ENCODE measurements at regions not wholly inside any gene's neighbourhood (a gene's known extent, or its start where the extent isn't known, plus 50 kb on each side); places are given as distances from the start of the nearest gene placed in this dataset.
"Not testable (repeated sequence)": the region's sequence is repeated elsewhere in the genome, so short reads cannot be mapped to it uniquely, and the experiment has no call there.

DNA sequence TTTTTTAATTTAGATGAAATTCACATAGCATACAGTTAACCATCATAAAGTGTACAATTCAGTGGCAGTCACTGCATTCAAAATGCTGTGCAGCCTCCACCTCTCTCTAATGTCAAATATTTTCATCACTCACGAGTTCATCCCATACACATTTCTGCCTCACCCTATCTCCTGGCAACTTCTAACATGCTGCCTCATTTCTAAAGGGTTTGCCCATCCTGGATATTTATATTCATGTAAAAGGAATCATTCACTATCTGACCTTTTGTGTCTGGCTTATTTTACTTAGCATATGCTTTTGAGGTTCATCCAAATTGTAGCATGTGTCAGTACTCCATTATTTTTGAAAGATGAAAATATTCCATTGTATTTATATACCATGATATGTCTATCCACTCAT, 286.9 kb upstream of the VSTM2A start:
- H3K4me1 ChIP-seq (ENCODE audit: control insufficient read depth, insufficient read depth, low read length), result no peaks in the 10 kb centered on the region
- no peak overlapping the region for H3K4me3 ChIP-seq (ENCODE audit: low read length)
- H3K9me3 ChIP-seq (ENCODE audit: control insufficient read depth, low read length), result peaks cover 3% of the 10 kb centered on the region
- H3K27me3 ChIP-seq (replicated peaks; ENCODE audit: control insufficient read depth, insufficient read depth, low read length), result no peaks in the 10 kb centered on the region
- no peaks in the 10 kb centered on the region for H3K36me3 ChIP-seq (ENCODE audit: control insufficient read depth, insufficient read depth, low read length, severe bottlenecking)
- H3K9ac ChIP-seq (ENCODE audit: low read length), result no peak overlapping the region
- no peak for DNase-seq (ENCODE audit: low read depth)

DNA sequence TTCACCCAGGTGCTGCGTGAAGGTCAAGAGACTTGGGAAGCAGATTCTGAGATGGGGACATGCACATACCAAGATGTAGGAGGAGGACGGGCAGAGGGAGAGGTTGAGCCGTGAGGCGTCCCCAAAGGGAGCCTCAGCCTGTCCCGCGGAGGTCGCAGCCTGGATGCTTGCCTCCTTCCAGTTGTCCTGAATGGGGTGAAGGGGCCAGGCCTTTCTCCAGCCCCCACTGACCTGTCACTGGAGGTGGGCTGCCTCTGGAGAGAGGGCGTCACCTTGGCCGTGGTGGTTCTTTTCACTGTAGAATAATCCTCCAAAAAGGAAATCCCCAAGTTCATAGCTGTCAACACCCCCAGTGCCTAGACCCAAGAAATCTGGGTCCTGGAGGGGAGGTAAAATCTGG, 283.0 kb upstream of the VSTM2A start:
- no peak for DNase-seq (ENCODE audit: low read depth)
- Histone ChIP-seq H3K9me3 (ENCODE audit: control insufficient read depth, low read length) (no peaks in the 10 kb centered on the region), H3K4me3 (ENCODE audit: low read length) (no peak overlapping the region), H3K9ac (ENCODE audit: low read length) (no peak overlapping the region), H3K4me1 (ENCODE audit: control insufficient read depth, insufficient read depth, low read length) (no peaks in the 10 kb centered on the region), H3K36me3 (ENCODE audit: control insufficient read depth, insufficient read depth, low read length, severe bottlenecking) (no peaks in the 10 kb centered on the region), H3K27me3 (replicated peaks; ENCODE audit: control insufficient read depth, insufficient read depth, low read length) (no peaks in the 10 kb centered on the region)

DNA sequence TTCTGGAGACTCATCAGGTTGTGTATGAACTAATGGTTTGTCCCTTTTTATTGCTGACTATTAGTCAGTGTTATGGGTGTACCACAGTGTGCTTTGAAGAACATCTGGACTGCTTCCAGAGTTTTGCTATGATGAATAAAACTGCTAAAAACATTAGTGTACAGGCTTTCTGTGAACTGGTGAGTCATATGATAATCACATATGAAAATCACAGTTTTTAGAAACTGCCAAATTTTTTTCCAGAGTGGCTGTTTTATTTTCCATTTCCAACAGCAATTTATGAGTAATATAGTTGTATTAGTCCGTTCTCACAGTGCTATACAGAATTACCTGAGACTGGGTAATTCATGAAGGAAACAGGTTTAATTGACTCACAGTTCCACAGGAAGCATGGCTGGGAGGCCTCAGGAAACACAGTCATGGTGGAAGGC, 281.2 kb upstream of the VSTM2A start:
- Histone ChIP-seq H3K27me3 (replicated peaks; ENCODE audit: control insufficient read depth, insufficient read depth, low read length) (no peaks in the 10 kb centered on the region), H3K4me1 (ENCODE audit: control insufficient read depth, insufficient read depth, low read length) (no peaks in the 10 kb centered on the region), H3K4me3 (ENCODE audit: low read length) (no peak overlapping the region), H3K9ac (ENCODE audit: low read length) (no peak overlapping the region), H3K36me3 (ENCODE audit: control insufficient read depth, insufficient read depth, low read length, severe bottlenecking) (no peaks in the 10 kb centered on the region), H3K9me3 (ENCODE audit: control insufficient read depth, low read length) (no peaks in the 10 kb centered on the region)
- DNase-seq (ENCODE audit: low read depth), result no peak

DNA sequence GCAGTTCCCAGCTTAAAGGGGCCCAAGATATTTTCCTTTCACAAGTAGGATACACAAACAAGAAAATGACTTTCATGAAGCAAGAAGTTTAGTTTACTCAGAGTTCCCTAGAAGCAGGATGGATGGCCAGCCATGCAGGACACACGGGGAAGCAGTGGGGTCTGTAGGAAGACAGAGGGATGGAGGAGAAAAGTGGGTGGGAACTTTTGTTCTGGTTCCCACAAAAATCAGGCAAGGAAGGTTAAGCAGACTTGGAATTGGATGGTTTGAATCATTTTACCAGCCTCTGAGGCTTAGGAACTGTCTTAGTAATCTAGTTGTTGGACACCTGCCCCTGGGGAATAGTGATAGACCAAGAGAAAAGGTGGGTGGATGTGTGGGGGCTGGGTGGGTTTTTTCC, 263.3 kb upstream of the VSTM2A start:
- Histone ChIP-seq H3K4me3 (ENCODE audit: low read length) (no peak overlapping the region), H3K9ac (ENCODE audit: low read length) (no peak overlapping the region), H3K9me3 (ENCODE audit: control insufficient read depth, low read length) (peaks cover 10% of the 10 kb centered on the region), H3K36me3 (ENCODE audit: control insufficient read depth, insufficient read depth, low read length, severe bottlenecking) (no peaks in the 10 kb centered on the region), H3K4me1 (ENCODE audit: control insufficient read depth, insufficient read depth, low read length) (no peaks in the 10 kb centered on the region), H3K27me3 (replicated peaks; ENCODE audit: control insufficient read depth, insufficient read depth, low read length) (no peaks in the 10 kb centered on the region)
- DNase-seq (ENCODE audit: low read depth), result no peak

DNA sequence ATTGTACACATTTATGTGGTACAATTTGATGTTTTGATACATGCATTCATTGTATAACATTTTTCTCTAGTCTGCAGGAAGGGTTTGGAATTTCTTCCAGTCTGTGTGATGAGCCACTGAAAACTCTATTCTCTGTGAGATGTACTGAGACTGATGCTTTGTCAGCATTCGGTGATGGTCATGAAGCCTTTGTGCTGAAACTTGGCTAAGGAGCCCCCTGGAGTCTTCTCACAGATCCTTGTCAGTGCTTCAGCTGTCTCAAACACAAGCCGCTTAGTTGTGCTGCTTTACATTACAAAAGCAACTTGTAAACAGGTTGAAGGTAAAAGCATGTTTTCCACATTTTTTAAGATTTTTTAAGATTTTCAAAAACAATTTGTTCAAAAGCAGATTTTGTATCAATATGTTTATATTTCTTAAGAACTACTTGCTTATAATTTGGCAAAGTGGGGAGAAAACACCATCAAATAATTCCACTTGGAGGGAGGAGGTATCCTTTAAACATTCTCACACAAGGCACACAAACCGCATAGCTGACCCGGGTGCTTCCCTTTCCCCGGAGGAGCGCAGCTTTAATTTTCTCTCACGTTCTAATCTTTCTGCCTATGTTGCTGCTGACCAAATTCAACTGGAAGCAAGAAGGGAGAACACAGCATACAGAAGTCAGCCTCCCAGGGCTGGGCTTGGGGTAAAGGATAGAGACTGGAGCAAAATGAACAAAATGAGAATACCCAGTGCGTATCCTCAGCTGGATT, 249.8 kb upstream of the VSTM2A start:
- Histone ChIP-seq H3K4me1 (ENCODE audit: control insufficient read depth, insufficient read depth, low read length) (no peaks in the 10 kb centered on the region), H3K9me3 (ENCODE audit: control insufficient read depth, low read length) (peaks cover 13% of the 10 kb centered on the region), H3K9ac (ENCODE audit: low read length) (no peak overlapping the region), H3K4me3 (ENCODE audit: low read length) (no peak overlapping the region), H3K27me3 (replicated peaks; ENCODE audit: control insufficient read depth, insufficient read depth, low read length) (no peaks in the 10 kb centered on the region), H3K36me3 (ENCODE audit: control insufficient read depth, insufficient read depth, low read length, severe bottlenecking) (no peaks in the 10 kb centered on the region)
- no peak for DNase-seq (ENCODE audit: low read depth)

DNA sequence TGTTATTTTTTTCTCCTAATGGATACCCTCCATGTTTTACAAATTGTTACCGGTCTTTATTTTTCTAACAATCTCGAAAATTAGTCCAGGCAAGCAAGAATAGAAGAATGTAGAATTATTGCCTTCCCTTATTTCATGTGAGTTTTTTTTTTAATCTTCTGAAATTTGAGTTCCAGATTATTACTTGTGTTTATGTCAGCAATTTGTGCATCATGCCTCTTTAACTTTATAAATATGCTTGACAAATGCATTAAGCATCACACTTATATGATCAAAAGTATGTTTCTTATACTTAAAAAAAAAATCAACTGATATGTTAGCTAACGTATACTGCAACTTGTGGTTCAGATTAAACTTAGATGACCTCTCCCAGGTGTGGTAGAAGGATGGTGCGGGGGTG, 242.7 kb upstream of the VSTM2A start:
- H3K27me3 ChIP-seq (replicated peaks; ENCODE audit: control insufficient read depth, insufficient read depth, low read length), result no peaks in the 10 kb centered on the region

DNA sequence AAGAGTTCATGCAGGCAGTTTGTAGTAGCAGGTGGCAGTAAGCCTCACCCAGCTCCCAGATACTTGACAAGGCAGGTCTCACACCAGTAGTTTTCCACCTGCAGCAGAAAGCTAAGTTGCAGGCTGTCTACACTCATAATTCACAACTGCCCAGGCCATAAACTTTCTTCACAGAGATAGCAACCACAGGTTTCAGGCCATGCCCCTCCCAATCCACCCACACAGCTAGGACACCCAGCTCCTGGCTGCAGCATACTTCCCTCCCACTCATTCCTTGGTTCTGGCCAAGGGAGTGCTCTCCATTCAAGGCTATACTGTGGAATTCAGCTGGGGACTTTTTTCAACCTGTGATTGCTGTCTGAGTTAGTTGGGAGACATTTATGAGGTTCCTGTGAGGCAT, 226.2 kb upstream of the VSTM2A start:
- H3K4me1 ChIP-seq (ENCODE audit: control insufficient read depth, insufficient read depth, low read length); H3K36me3 ChIP-seq (ENCODE audit: control insufficient read depth, insufficient read depth, low read length, severe bottlenecking); H3K4me3 ChIP-seq (ENCODE audit: low read length); DNase-seq (ENCODE audit: low read depth); H3K27me3 ChIP-seq (replicated peaks; ENCODE audit: control insufficient read depth, insufficient read depth, low read length); H3K9ac ChIP-seq (ENCODE audit: low read length); H3K9me3 ChIP-seq (ENCODE audit: control insufficient read depth, low read length): not testable (repeated sequence)

More for the DNA sequence above, 242.7 kb upstream of the VSTM2A start:
- no peaks in the 10 kb centered on the region for H3K4me1 ChIP-seq (ENCODE audit: control insufficient read depth, insufficient read depth, low read length)
- no peak for DNase-seq (ENCODE audit: low read depth)
- no peak overlapping the region for H3K9ac ChIP-seq (ENCODE audit: low read length)
- no peaks in the 10 kb centered on the region for H3K36me3 ChIP-seq (ENCODE audit: control insufficient read depth, insufficient read depth, low read length, severe bottlenecking)
- H3K4me3 ChIP-seq (ENCODE audit: low read length), result no peak overlapping the region
- H3K9me3 ChIP-seq (ENCODE audit: control insufficient read depth, low read length), result no peaks in the 10 kb centered on the region

DNA sequence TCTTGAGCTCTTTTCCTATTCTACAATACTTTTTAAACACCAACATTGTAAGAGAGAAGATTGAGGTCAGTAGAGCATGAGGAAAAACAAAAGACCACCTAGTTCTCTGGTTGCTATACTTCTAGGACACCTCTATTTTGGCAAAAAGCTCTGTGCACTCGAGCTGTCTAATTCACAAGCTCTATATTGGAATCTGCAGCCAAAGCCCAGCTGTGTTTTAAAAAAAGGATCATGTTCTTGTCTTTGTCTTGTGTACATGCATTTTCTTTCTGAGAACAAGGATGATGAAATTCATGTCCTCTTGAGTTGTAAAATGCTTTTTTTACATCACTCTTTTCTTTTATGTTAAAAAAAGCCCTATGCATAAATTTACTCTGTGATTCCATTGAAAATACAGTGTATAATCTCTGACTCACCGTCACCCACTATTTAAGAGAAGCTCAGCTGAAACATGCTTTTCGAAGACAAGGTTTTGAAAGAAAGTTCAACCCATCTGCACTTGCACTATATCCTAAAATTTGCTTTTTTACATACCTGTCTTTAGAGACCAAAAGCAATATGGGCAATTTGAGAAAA, 215.5 kb upstream of the VSTM2A start:
- no peak for DNase-seq (ENCODE audit: low read depth)
- Histone ChIP-seq H3K4me1 (ENCODE audit: control insufficient read depth, insufficient read depth, low read length) (no peaks in the 10 kb centered on the region), H3K9ac (ENCODE audit: low read length) (no peak overlapping the region), H3K27me3 (replicated peaks; ENCODE audit: control insufficient read depth, insufficient read depth, low read length) (no peaks in the 10 kb centered on the region), H3K4me3 (ENCODE audit: low read length) (no peak overlapping the region), H3K9me3 (ENCODE audit: control insufficient read depth, low read length) (no peaks in the 10 kb centered on the region), H3K36me3 (ENCODE audit: control insufficient read depth, insufficient read depth, low read length, severe bottlenecking) (no peaks in the 10 kb centered on the region)

DNA sequence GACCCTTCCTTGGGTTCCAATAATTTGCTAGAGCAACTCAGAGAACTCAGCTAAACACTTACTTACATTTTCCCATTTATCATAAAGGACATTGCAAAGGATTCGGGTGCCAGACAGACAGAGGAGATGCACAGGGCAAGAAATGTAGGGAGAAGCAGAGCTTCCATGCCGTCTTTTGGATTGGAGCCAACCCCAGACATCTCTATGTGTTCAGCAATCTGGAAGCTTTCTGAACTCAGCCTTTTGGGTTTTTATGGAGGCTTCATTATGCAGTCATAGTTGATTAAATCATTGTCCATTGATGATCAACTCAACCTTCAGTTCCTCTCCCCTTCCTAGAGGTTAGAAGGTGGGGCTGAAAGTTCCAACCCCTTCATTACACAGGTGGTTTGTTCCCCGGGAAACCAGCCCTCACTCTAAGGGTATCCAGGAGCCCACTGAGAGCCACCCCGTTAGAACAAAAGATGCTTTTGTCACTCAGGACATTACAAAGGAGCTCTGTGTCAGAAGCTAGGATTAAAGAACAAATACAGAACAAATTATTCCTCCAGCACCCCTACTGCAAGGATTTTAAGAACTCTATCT, 211.9 kb upstream of the VSTM2A start:
- DNase-seq (ENCODE audit: low read depth), result no peak
- H3K36me3 ChIP-seq (ENCODE audit: control insufficient read depth, insufficient read depth, low read length, severe bottlenecking), result no peaks in the 10 kb centered on the region

DNA sequence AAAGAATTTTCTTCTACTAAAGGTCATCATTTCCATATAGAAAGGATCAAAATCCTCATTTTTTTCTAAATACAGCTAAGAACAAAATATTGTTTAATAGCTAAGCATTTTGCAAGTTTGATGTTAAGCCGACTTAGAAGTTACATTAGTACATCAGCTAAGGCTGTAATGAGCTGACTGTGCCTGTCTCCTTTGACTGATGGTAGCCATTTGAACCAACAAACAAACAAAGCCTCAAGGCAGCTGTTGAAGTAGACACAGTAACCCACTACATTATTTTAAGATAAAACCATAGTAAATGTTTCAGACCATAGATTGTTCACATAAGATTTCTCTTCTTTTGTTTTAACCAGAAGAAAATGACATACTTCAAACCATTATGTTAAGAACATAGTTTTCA, 210.9 kb upstream of the VSTM2A start:
- Histone ChIP-seq H3K36me3 (ENCODE audit: control insufficient read depth, insufficient read depth, low read length, severe bottlenecking) (no peaks in the 10 kb centered on the region), H3K27me3 (replicated peaks; ENCODE audit: control insufficient read depth, insufficient read depth, low read length) (no peaks in the 10 kb centered on the region), H3K4me3 (ENCODE audit: low read length) (no peak overlapping the region), H3K4me1 (ENCODE audit: control insufficient read depth, insufficient read depth, low read length) (no peaks in the 10 kb centered on the region), H3K9me3 (ENCODE audit: control insufficient read depth, low read length) (no peaks in the 10 kb centered on the region), H3K9ac (ENCODE audit: low read length) (no peak overlapping the region)
- DNase-seq (ENCODE audit: low read depth), result no peak

More for the DNA sequence above, 211.9 kb upstream of the VSTM2A start:
- H3K27me3 ChIP-seq (replicated peaks; ENCODE audit: control insufficient read depth, insufficient read depth, low read length), result no peaks in the 10 kb centered on the region
- no peaks in the 10 kb centered on the region for H3K9me3 ChIP-seq (ENCODE audit: control insufficient read depth, low read length)
- no peaks in the 10 kb centered on the region for H3K4me1 ChIP-seq (ENCODE audit: control insufficient read depth, insufficient read depth, low read length)
- H3K4me3 ChIP-seq (ENCODE audit: low read length), result no peak overlapping the region
- no peak overlapping the region for H3K9ac ChIP-seq (ENCODE audit: low read length)

DNA sequence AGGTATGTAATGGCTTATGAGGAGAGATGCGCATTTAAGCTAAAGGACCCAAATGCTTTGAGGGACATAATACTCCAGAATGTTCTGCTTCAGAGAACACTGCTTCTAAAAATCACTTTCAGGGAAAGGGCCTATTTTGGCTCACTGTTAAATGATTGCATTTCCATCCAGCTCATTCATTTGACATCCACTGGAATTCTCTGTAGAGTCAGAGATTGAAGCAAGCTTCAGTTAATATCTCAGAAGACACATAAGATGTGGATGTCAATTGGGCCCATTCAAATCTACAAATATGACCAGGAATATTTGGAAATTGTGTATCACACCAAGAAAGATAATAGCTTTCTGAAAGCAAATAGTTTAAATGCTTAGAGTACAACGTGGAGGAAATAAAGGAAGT, 209.9 kb upstream of the VSTM2A start:
- Histone ChIP-seq H3K9me3 (ENCODE audit: control insufficient read depth, low read length) (no peaks in the 10 kb centered on the region), H3K4me3 (ENCODE audit: low read length) (no peak overlapping the region), H3K27me3 (replicated peaks; ENCODE audit: control insufficient read depth, insufficient read depth, low read length) (no peaks in the 10 kb centered on the region), H3K4me1 (ENCODE audit: control insufficient read depth, insufficient read depth, low read length) (no peaks in the 10 kb centered on the region), H3K9ac (ENCODE audit: low read length) (no peak overlapping the region), H3K36me3 (ENCODE audit: control insufficient read depth, insufficient read depth, low read length, severe bottlenecking) (no peaks in the 10 kb centered on the region)
- no peak for DNase-seq (ENCODE audit: low read depth)
